22Rv1 (cell line): ENCODE measurements at regions not wholly inside any gene's neighbourhood (a gene's known extent, or its start where the extent isn't known, plus 50 kb on each side); places are given as distances from the start of the nearest gene placed in this dataset.

Source experiments
- H3K27ac ChIP-seq: fragments of 450-650 bp; 2 replicates; pipeline ENCODE4 v1.5.1; 2017
- ZFX ChIP-seq: fragments of 450-650 bp; IDR thresholded peaks from 2 replicates; pipeline ENCODE4 v1.6.1; 2017; ENCODE audit warnings: antibody characterized with exemption, borderline replicate concordance
- TF ChIP-seq, protein P1 (sequence below): fragments of 450-650 bp; IDR thresholded peaks from 2 replicates; pipeline ENCODE4 v1.5.1; 2017; ENCODE audit warnings: mild to moderate bottlenecking

DNA sequence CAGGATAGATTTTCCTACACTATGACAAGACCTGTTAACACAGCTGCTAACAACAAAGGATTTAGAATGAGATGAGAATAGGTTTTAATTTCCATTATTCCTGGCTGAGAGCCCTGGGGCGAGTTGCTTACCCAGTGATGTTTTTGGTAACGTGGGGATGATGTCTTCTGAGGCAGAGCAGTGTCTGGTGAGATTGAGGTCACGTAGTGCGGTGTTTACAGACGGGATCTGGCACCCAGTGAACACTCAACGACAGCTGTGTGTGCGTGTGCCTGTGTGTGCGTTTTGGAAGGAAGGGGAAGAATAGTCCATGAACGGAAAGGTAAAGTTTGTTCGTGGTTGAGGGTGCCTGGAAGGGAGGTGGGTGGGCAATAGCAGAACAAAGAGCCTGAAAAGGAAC, 384.7 kb downstream of the C6orf118 start:
- TF ChIP-seq ZFX = no peak
- TF ChIP-seq, protein P1, sequence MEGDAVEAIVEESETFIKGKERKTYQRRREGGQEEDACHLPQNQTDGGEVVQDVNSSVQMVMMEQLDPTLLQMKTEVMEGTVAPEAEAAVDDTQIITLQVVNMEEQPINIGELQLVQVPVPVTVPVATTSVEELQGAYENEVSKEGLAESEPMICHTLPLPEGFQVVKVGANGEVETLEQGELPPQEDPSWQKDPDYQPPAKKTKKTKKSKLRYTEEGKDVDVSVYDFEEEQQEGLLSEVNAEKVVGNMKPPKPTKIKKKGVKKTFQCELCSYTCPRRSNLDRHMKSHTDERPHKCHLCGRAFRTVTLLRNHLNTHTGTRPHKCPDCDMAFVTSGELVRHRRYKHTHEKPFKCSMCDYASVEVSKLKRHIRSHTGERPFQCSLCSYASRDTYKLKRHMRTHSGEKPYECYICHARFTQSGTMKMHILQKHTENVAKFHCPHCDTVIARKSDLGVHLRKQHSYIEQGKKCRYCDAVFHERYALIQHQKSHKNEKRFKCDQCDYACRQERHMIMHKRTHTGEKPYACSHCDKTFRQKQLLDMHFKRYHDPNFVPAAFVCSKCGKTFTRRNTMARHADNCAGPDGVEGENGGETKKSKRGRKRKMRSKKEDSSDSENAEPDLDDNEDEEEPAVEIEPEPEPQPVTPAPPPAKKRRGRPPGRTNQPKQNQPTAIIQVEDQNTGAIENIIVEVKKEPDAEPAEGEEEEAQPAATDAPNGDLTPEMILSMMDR = no peak
- H3K27ac ChIP-seq = no peak overlapping the region

DNA sequence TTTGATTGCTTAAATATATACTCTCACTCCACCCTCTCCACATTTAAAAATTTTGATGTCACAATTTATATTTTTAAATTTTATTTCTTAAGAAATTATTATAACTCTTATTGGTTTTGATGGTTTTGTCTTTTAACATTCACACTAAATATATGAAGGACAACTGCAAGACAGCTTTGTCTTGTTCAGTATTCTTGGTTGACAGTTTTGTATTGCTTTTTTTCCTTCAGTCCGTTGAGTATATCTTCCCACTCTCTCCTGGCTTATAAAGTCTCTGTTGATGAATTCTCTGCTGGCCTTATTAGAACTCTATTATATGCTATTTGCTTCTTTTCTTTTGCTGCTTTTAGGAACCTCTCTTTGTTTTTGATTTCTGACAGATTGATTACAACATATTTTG, 392.2 kb downstream of the C6orf118 start:
- no peak for TF ChIP-seq ZFX
- TF ChIP-seq, protein P1 = no peak
- H3K27ac ChIP-seq = no peak overlapping the region

DNA sequence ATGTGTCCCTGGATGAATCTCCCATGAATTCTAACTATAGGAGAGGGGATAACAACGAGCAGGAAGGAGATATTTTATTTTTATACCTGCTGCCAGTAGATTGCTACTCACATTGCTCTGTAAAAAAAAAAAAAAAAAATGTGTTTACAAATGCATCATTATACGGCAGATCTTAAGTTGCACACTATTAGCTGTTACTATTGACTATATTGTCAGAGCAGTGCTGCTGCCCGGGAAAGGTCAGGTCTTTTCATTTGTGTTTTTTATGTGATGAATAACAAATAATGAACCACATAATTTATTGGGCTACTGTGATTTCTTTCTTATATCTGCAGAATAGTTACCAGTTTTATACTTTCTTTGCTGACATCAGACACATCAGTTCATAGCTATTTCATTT, 393.3 kb downstream of the C6orf118 start:
- no peak overlapping the region for H3K27ac ChIP-seq
- no peak for TF ChIP-seq ZFX
- TF ChIP-seq, protein P1 = no peak

DNA sequence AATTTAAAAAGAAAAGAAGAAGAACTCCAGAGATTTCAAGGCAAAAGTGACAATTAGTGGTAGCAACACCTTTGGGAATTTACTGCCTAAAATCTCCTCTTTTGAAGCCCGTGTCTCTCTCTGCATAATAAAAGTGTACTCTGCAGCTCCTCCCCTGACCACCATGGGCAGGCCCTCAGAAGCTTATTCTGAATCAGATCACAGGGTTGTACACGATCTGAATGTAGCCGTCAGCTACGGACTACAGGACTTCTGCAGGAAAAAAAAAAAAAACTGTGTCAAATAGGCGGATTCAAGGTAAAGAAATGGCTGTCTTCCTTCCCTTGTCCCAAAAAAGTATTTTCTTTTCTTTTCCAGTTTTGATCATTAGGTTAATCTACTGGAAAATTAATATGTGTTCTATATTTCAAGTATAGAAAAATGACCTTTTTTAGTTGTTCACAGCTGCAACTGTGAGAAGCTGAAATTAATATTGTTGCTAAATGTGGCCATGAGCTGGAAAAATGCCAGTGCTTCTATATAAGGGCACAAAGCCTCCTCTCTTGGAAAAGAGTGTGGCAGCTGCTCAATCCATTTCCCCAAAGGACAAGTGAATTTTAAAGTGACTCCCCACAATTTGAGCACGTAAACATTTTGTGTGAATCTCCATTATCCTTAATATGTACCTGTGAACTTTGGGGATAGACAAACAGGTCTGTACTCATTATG, 397.4 kb downstream of the C6orf118 start:
- no peak for TF ChIP-seq ZFX
- TF ChIP-seq, protein P1 = no peak
- H3K27ac ChIP-seq = no peak overlapping the region

DNA sequence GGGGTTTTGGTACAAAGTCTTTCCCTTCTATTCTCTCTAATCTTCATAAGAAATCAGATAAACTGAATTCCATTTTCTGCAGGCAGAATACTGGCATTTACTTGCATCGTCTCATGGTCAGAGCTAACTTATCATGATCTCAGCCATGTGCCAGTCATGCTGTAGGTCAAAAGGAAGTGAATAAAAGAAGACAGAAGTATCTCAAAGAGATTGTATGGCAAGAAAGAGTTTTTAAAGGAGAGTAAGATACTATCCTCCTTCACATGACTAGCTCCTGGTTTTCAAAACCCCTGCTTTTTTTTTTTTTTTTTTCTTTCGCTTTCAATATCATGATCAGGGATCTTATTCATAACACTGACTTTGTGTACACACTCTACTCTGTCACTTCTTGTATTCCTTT, 398.3 kb downstream of the C6orf118 start:
- TF ChIP-seq, protein P1 = no peak
- no peak overlapping the region for H3K27ac ChIP-seq

DNA sequence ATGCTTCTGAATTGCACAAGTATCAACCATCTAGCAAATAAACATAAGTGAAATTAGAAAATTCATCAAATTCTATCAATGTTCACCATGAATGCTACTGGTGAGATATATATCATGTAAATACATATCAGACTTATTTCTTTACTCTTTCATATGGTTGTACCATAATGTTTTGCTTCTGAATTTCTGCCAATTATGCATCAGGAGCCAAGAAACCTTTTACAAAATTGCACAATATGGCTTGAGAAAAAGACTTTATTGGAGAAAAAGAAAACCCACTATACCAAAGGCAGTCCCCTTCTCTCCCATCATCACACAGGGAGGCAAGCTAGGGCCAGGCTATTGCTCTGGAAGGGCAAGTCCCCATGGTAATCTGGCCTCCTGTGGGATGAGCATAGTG, 402.6 kb downstream of the C6orf118 start:
- TF ChIP-seq, protein P1 = no peak
- no peak for TF ChIP-seq ZFX
- H3K27ac ChIP-seq = no peak overlapping the region

DNA sequence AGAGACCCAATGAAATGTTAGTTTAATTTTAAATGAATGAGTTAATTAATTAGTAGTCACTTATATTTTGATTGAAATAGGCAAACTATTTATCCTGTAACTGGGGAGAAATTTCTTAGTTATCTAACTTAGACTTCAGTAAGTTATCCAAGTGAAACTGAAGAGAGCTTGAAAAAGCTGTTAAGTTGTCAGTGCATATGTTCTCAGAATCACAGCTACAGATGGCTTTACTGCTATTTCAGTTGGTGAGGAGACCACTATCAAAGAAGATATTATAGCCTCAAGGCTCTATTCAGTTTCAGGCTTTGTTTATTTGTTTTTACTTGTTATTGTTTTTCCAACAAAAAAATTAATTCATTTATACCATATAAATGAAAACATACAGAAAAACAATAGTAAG, 404.1 kb downstream of the C6orf118 start:
- H3K27ac ChIP-seq = no peak overlapping the region
- no peak for TF ChIP-seq ZFX
- TF ChIP-seq, protein P1 = no peak
